HG03575 (cell line): ENCODE measurements at regions not wholly inside any gene's neighbourhood (a gene's known extent, or its start where the extent isn't known, plus 50 kb on each side); places are given as distances from the start of the nearest gene placed in this dataset.
"Not testable (repeated sequence)": the region's sequence is repeated elsewhere in the genome, so short reads cannot be mapped to it uniquely, and the experiment has no call there.

ENCODE experiments used
- ATAC-seq: cut with Tn5 transposase; IDR thresholded peaks from one replicate; pipeline ENCODE4 v1.9.1; 2021; ENCODE audit not compliant: unreplicated experiment, insufficient number of reproducible peaks, low FRiP score; ENCODE audit errors: extremely low read depth

GRCh38 chr7:119957335-119957734 is 315.6 kb upstream of the KCND2 start:
- ATAC-seq = no peak

GRCh38 chr7:119959811-119960210 is 313.2 kb upstream of the KCND2 start:
- no peak for ATAC-seq

GRCh38 chr7:119963654-119964053 is 309.3 kb upstream of the KCND2 start:
- ATAC-seq = no peak

- no peak for ATAC-seq
These were observed 308.9 kb upstream of the KCND2 start for GRCh38 chr7:119964065-119964464.

GRCh38 chr7:119964788-119965542 is 308.0 kb upstream of the KCND2 start:
- ATAC-seq = no peak

- ATAC-seq = no peak
These were observed 305.8 kb upstream of the KCND2 start for GRCh38 chr7:119967221-119967620.

GRCh38 chr7:119968411-119968810 is 304.6 kb upstream of the KCND2 start:
- ATAC-seq = not testable (repeated sequence)

- no peak for ATAC-seq
These were observed 303.9 kb upstream of the KCND2 start for GRCh38 chr7:119969054-119969453.

GRCh38 chr7:119969763-119970162 is 303.2 kb upstream of the KCND2 start:
- no peak for ATAC-seq

- no peak for ATAC-seq
These were observed 298.0 kb upstream of the KCND2 start for GRCh38 chr7:119974972-119975371.

GRCh38 chr7:119982884-119983283 is 290.1 kb upstream of the KCND2 start:
- ATAC-seq = no peak

GRCh38 chr7:119983468-119983867 is 289.5 kb upstream of the KCND2 start:
- ATAC-seq = no peak

- no peak for ATAC-seq
These were observed 288.7 kb upstream of the KCND2 start for GRCh38 chr7:119984247-119984646.

- ATAC-seq = no peak
These were observed 284.6 kb upstream of the KCND2 start for GRCh38 chr7:119988401-119988800.

GRCh38 chr7:119994928-119995327 is 278.0 kb upstream of the KCND2 start:
- no peak for ATAC-seq

- no peak for ATAC-seq
These were observed 276.3 kb upstream of the KCND2 start for GRCh38 chr7:119996634-119997033.

- no peak for ATAC-seq
These were observed 273.1 kb upstream of the KCND2 start for GRCh38 chr7:119999738-120000475.

GRCh38 chr7:120005720-120006119 is 267.3 kb upstream of the KCND2 start:
- ATAC-seq = no peak

GRCh38 chr7:120014301-120014700 is 258.7 kb upstream of the KCND2 start:
- ATAC-seq = not testable (repeated sequence)

GRCh38 chr7:120014925-120015465 is 258.0 kb upstream of the KCND2 start:
- ATAC-seq = no peak
